ENCODE measurements at regions not wholly inside any gene's neighbourhood (a gene's known extent, or its start where the extent isn't known, plus 50 kb on each side); places are given as distances from the start of the nearest gene placed in this dataset.

- DNase-seq, result no peak
Measured at GRCh38 chr1:216953495-216953894, 230.3 kb upstream of the ESRRG start.

DNA sequence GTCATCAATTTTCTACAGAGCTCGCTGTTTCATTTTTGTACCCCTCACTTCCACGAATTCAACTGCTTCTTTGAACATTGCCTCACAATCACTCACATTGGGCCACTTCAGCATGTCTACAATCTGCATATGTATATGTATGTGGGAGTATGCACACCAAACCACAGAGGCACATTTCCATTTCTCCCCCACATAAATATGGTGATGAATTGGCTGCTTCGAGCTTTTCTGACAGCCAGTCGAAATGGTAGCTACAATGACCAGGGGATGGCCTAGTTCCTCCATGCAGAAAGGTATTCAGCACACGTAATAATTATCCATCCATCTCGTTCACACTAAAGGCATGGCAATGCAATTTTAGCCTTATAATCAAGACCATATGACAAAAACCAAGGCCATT is 229.6 kb upstream of the ESRRG start:
- no peak for DNase-seq

DNA sequence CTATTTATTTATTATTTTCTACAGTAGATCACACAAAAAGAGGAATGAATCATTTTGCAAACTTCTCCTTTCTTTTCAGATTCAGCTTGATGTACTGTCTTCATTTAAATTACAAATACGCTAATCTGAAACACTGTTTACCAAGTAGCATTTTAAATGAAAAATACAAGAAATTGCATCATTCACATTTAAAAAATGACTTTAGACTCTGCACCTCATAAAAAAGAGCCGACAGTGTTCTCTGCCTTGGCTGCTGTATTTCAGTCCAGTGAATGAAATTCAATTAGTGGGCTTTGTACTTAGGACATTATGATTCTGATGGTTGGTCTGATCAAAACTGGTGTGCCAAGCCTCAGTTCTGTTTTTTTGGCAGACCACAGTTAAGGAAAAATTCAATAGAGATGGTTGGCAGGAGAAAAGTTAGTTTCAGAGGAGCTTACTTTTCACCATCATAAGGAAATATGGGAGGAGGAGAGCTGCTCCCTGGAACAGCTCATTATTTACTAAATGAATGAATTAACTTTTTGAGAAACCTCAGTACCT is 222.4 kb upstream of the ESRRG start:
- no peak for DNase-seq

DNA sequence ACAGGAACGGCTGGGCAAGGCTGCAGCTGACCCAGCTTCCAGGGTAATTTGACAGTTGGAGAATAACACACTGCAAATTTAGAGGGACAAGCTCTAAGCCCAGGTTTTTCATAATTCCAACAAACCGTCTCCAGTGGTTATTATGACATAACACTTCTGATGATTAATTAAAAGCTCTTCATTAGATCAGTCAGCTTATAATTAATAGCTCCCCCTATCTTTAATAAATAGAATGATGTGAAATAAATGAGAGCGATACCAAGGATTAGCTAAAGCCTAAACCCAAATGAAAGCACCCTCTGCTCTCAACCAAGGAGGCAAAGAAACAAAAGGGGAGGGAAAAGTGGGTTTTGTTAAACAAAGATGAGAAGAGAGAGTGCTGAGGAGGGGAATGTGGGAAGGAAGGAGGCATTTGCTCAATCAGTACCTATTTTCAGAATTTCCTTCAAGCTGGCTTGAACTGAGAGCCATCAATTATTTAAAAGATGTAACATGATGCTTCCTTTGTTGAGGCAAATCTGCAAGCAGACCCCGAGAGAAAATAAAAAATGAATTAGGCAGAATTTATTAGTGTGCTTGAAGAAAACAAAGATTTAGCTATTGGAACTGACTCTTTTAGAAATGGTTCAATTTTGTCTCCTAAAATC is 221.8 kb upstream of the ESRRG start:
- no peak for DNase-seq

GRCh38 chr1:216937491-216937890 is 214.3 kb upstream of the ESRRG start:
- no peak for DNase-seq

GRCh38 chr1:216936779-216937178 is 213.6 kb upstream of the ESRRG start:
- no peak for DNase-seq

- DNase-seq, result no peak
Measured at GRCh38 chr1:216935901-216936300, 212.7 kb upstream of the ESRRG start.

DNA sequence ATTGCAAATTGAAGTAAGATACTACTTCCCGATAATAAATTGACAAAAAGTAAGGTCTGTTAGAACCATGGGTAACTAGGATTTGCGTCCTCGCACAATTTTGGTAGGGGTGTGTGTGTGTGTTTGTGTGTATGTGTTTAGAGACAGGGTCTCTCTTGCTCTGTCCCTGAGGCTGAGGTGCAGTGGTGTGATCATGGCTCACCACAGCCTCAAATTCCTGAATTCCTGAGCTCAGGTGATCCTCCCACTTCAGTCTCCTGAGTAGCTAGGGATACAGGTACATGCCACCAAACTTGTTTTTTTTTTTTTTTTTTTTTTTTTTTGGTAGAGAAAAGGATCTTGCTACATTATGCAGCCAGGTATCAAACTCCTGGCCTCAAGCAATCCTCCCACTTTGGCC is 209.2 kb upstream of the ESRRG start:
- no peak for DNase-seq

- no peak for DNase-seq
Measured at GRCh38 chr1:216929870-216930582, 206.8 kb upstream of the ESRRG start.

- DNase-seq, result no peak
Measured at GRCh38 chr1:216927633-216928032, 204.4 kb upstream of the ESRRG start.

DNA sequence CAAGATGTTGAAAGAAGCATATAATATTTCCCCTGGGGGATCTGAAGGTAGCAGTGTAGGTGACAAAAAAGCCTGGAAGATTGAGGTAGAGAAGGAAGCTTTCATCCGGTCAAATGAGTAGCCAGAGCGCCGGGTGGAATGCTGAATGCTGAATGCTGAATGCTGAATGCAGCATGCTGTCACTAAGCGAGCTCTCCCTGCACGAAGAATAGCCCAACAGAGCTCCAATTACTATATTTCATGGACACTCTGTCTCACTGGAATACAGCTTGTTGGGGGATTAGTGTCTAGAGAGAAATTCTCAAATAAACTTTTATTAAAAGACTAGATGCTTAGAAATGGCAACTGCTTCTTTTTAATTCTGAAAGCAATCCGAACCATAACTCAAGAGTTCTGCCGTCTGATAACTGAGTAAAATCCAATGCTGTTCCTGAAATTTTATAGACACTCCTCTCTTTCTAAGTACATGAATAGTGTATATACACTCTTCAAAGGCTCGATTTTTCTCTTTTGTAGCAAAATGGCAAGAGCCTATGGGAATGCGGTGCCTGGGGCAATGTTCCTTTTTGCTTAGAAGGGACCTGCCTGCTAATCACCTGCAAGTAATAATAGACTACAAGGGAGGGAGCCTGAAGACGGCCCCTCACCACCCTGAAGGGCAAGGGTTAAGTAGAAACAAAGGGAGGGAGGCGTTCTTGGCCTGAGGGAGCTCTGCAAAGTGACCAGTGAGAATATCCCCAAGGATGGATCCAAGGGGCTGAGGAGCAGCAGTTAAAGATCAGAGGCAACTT is 203.7 kb upstream of the ESRRG start:
- no peak for DNase-seq

GRCh38 chr1:216925962-216926625 is 202.9 kb upstream of the ESRRG start:
- DNase-seq, result no peak

DNA sequence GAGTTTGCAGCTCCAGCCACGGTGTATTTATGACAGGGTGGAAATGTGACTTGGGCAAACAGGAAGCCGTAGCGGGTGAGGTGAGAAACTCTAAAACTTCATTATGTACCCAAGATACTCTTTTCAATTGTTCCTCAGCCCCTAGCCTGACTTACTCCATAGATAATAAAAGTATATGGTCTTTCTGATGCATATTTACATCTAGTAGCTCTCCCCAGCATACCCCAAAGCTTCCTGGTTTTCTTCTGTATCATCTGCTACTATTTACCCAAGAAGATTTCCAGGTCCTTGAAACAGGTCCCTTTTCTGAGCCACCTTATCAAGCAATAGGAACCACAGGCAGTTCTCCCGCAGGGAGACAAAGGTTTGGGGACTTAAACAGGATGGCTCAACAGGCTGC is 201.5 kb upstream of the ESRRG start:
- no peak for DNase-seq

GRCh38 chr1:216923601-216924000 is 200.4 kb upstream of the ESRRG start:
- no peak for DNase-seq

DNA sequence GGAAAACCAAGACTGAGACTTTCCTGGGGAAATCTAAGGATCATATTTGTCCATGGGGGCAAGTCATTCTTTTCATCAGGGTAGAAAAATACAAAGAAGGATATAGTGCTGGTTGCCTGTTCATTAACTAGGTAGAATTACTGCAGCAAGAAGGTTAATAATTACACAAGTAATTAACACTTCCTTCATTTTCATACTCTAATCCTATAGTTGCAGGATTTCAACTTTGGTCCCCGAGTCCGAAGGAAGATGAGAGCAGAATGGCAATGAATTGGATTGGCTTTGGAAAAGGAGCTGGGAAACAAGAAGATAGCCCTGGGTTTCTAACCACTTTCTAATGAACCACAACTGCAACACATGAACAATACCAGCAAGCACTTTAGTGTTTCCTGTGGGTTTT is 199.2 kb upstream of the ESRRG start:
- no peak for DNase-seq

DNA sequence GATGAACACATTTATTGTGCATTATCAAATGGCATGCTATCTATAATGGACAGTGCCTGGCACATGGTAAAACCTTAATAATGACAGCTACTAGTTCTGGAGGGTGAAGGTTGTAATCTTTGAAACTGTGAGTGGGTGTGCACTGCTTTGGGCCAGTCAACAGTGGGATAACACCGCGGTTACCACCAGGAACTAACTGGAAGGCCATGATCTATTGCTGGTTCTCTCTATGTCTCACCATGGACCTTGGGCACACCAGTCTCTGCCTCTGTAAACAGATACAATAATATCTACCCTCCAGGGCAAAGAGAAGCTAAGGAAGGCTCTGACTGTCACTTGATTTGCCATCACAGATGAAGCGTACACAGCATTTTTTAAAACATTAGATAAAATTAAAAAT is 198.6 kb upstream of the ESRRG start:
- no peak for DNase-seq

DNA sequence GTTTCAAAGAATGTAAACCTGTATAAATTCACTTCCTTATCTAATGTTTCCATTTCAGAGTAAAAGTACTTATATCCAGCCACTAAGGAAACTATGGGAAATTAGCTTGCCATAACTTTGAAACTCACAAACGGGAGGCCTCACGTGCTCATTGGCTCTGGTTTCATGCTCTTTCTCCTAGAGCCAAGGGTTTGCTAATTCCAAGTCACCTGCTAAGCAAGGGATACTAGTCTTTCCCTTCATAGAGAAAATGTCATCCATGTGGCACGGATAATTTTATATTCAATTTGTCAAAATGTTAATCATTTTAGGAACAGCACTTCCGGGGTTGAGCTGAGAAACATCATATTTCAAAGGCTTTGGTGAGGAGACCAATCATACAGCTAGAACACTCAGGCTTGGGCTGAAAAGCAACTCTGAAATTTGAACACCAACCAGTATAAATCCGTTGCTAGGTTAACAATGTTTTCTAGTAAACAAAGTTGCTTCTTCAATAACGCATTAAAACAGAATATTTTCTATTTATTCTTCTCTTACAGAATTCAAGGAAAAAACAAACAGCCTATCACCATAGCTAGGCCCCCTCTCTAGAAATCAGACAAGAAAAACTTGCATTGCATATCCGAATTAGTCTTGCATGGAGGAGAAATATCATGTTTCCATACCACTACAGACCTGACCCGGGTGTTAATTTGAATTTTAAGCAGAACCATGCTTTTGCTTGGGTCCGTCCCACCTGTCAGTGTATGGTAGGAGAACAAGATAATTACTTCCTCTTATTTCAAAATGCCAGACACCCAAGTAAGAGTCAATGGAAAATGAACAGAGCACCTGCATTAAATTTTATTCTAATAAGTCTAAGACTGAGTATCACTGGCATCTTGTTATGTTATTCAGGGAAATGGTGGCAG is 196.1 kb upstream of the ESRRG start:
- no peak for DNase-seq

DNA sequence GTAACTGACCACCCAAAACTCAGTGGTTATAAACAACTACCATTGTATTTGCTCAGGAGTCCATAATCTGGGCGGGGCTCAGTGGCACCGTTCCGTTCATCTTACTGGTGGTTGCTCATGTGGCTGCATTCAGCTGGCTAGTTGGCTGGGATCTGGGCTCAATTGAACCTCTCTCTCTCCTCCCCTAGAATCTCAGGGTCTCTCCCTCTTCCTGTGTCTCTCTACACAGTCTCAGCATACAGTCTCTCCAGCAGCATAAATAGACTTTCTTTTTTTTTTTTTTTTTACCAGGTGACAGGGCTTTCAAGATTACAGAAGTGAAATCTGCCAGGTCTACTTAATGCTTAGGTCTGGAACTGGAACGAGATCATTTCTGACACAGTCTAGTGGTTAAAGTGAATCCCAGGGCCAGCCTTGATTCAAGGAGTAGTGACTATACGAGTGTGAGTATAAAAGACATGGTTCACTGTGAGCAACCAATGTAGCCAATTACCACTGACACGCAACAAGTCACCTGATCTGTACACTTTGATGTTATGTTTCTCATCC is 193.7 kb upstream of the ESRRG start:
- no peak for DNase-seq

DNA sequence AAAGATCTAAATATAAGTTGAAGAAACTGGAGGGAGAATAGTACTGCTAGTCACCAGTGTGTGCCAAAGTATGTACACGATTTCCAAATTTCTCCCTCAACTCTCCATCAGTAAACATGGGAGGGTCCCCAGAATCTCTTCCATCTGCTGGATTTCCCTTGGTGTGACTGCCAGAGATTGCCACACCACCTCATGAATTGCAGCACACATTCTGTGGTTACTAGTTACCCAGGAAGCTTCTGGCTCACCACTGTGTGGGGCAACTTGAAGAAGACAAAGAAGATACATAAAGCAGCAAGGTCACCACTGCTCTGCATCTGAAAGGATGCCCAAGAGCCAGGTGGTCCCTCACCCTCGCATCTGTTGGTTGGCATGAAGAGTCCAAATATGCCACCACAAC is 191.7 kb upstream of the ESRRG start:
- no peak for DNase-seq

DNA sequence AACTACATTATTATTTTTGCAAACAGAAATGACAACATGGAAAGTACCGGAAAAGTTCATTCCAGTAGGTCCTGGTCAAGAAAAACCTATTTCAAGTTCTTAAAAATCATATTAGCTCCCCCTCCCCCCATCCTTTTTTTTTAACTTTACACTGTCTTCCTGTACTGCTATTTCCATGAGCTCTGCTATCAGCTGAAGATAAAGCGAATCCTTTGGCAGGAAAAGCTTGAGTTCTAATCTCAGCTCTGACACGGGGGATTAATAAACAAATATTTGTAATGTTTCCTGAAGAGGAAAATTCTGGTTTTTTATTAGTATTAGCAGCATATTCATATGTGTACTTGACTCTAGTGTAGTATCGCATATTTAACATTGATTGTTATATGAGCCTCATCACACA is 190.7 kb upstream of the ESRRG start:
- DNase-seq, result no peak

- DNase-seq, result no peak
Measured at GRCh38 chr1:216910081-216910840, 187.0 kb upstream of the ESRRG start.
